ENCODE measurements at regions not wholly inside any gene's neighbourhood (a gene's known extent, or its start where the extent isn't known, plus 50 kb on each side); places are given as distances from the start of the nearest gene placed in this dataset.

GRCh38 chr13:83216479-83217245 lies 665.6 kb downstream of the SLITRK1 start:
- no peak for DNase-seq (ENCODE audit: low spot score)

DNA sequence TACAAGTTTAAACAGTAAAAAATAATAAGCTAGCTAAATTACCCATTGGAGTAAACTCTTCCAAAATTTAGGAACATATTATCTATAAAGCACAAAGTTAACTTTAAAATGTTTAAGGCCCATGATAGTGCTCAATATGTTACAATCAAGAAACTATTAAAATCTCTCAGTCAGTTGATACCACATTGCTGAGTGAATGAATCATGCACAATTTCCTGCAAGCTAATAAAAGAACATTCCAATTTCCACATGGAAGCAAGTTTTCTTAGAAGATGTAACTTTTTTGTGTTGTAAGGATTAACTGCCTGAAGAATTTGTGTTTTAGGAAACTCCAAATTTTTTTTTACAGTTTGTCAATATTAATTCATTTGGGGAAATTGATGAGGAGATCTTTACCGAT lies 666.6 kb downstream of the SLITRK1 start:
- DNase-seq (ENCODE audit: low spot score) = peak; percentile 21

GRCh38 chr13:83214452-83214851 lies 667.8 kb downstream of the SLITRK1 start:
- no peak for DNase-seq (ENCODE audit: low spot score)

GRCh38 chr13:83211301-83211700 lies 671.0 kb downstream of the SLITRK1 start:
- DNase-seq (ENCODE audit: low spot score) = no peak

DNA sequence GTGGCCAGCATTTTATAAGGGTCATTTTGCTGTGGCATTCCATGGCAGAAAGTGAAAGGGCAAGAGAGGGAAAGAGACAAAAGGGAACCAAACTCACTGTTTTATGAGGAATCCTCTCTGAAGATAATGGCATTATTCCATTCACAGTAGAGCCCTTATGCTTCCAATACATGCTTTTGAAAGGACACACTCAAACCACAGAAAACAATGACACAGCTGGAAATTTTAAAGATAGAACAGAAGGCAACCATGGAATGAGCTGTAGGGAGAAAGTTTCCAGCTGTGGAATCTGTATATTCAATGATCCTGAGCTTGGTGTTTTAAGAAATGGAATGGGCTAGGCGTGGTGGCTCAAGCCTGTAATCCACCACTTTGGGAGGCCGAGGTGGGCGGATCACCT lies 677.4 kb downstream of the SLITRK1 start:
- DNase-seq (ENCODE audit: low spot score) = no peak

- DNase-seq (ENCODE audit: low spot score) = no peak
Measured at GRCh38 chr13:83201506-83201905, 680.8 kb downstream of the SLITRK1 start.

GRCh38 chr13:83197316-83197715 lies 685.0 kb downstream of the SLITRK1 start:
- DNase-seq (ENCODE audit: low spot score) = no peak

GRCh38 chr13:83190020-83190419 lies 692.3 kb downstream of the SLITRK1 start:
- DNase-seq (ENCODE audit: low spot score) = no peak

GRCh38 chr13:83184819-83185218 lies 697.5 kb downstream of the SLITRK1 start:
- DNase-seq (ENCODE audit: low spot score) = no peak

DNA sequence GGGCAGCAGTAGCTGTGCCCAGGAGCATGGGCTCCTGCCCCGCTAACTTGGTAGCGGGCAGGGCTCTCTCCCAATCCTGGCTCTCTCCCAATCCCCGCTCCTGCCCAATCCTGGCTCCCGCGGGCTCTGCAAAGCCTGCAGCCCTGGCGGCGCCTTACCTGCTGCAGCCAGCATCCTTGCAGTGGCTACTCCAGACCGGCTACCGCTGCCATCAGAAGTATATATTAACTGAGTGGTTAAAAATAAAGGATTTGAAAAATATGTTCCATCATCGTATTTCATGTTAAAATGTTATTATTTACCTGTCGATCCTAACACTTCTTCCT lies 698.2 kb downstream of the SLITRK1 start:
- DNase-seq (ENCODE audit: low spot score) = no peak

- DNase-seq (ENCODE audit: low spot score) = no peak
Measured at GRCh38 chr13:83183439-83184149, 698.7 kb downstream of the SLITRK1 start.

DNA sequence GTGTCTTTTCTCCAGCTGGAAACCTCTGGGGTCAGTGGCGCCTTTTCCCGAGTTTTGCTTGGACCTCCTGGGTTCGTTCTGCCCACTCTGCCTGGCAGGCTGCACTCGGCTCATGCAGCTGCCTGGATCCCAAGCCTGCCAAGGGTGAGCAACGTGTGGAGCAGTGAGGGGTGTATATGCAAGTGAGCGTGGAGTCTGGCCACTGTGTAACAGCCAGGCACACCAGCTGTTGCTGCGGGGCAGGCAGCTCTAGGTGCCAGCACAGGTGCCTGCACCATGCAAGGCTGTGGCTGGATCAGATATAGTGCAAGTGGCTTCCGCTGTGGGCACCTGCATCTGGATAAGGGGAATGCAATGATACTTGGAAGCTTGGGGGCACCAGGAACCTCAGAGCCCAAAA lies 699.4 kb downstream of the SLITRK1 start:
- no peak for DNase-seq (ENCODE audit: low spot score)

DNA sequence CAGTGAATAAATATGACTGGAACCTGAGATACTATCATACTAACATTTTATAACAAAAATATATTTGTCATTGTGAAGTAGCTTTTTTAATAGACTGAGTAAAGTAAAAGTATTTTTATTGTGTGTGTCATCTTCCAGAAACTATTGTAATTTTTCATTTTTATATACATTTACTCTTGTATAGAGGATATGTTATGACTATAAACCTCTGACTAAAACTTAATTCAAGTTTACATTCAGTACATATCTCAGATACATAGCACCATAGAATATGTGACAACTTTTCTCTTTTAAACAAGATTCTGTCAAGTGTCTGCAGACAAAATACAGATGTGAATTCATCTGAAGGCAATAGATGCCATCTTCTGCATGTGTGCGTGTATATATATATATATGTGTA lies 704.3 kb downstream of the SLITRK1 start:
- no peak for DNase-seq (ENCODE audit: low spot score)

- DNase-seq (ENCODE audit: low spot score) = peak; percentile 4
Measured at GRCh38 chr13:83168590-83168989, 713.7 kb downstream of the SLITRK1 start.

DNA sequence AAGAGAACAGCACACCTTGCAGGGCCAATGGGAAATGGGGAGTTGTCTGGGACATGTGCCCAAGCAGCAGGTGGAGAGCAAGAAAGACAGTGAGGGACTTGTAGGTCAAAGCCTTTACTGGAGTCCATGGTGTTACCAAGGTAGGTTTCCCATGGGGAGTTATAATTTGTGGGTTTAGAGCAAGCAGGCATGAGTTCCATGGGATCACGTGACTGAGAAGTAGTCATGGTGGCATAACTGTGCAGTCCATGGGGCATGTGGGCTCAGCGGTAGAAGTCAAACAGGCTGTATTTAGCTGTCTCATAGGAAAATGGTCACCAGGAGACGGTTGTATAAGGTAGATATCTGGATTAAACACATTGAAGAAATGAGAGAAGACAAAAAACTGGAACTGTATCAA lies 715.1 kb downstream of the SLITRK1 start:
- no peak for DNase-seq (ENCODE audit: low spot score)

DNA sequence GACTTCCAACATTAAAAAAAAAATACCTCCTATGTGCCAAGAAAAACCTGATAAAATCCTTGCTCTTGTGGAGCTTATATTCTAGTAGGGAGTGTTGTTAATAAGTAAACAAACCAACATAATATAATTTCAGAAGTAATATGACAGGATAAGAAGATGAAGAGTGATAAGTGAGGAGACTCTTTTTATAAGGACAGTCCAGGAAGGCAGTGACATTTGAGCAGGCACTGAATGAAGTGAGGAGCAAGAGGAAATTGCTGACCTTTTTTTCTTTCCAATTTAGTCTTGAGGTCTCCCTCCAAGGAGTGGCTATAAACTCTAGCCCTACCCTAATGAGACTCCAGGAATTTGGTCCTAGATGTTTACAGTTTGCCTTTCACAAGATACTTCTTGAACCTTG lies 715.7 kb downstream of the SLITRK1 start:
- no peak for DNase-seq (ENCODE audit: low spot score)

DNA sequence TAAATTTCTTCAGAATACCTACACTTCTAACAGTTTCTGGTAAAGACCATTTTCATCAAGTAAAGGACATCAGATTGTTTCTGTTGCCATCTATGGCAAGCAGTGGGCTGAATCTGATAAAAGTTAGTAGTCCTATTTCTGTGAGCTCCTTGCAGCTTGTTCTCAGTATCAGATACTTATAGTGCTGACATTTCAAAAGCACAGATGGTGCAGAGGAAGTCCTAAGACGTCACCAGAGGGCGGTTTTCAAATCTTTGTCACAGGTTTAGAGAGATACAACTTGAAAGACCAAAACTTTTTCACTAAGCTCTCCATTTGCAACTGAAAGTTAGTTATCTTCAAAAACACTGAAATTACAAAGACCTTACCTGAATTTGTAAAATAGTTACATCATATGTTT lies 719.8 kb downstream of the SLITRK1 start:
- no peak for DNase-seq (ENCODE audit: low spot score)

- DNase-seq (ENCODE audit: low spot score) = no peak
Measured at GRCh38 chr13:83153848-83154247, 728.4 kb downstream of the SLITRK1 start.

- no peak for DNase-seq (ENCODE audit: low spot score)
Measured at GRCh38 chr13:83151308-83151660, 731.0 kb downstream of the SLITRK1 start.

GRCh38 chr13:83150616-83151307 lies 731.5 kb downstream of the SLITRK1 start:
- no peak for DNase-seq (ENCODE audit: low spot score)

- DNase-seq (ENCODE audit: low spot score) = no peak
Measured at GRCh38 chr13:83136660-83137059, 745.6 kb downstream of the SLITRK1 start.

DNA sequence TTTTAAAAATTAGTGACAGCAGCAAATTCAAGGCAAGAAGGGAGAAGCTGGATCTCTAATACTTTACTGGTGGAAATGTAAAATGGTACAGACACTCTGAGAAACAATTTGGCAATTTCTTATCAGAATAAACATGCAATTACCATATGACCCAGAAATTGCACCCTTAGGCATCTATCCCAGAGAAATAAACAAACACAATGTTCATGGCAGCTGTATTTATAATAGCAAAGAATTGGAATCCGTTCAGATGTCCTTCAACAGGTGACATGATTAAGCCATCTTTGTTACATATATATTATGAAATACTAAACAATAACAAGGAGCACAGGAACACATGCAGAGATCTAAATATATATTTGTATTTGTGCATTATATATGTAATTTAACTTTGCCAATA lies 756.5 kb downstream of the SLITRK1 start:
- no peak for DNase-seq (ENCODE audit: low spot score)

GRCh38 chr13:83121896-83122295 lies 760.4 kb downstream of the SLITRK1 start:
- peak; percentile 32 for DNase-seq (ENCODE audit: low spot score)
